GM12878 (cell line): ENCODE measurements at regions not wholly inside any gene's neighbourhood (a gene's known extent, or its start where the extent isn't known, plus 50 kb on each side); places are given as distances from the start of the nearest gene placed in this dataset.

Experiments used
- ATAC-seq: fragments of 200-7000 bp; cut with Tn5 transposase; 3 replicates; pipeline ENCODE4 v1.9.1; 2020; ENCODE audit warnings: mild to moderate bottlenecking, moderate library complexity
- BruUV-seq: library from RNA; stranded (reverse); fragments of 400-500 nt; replicated peaks from 2 replicates; lab custom pipeline; 2021; lab: Mats Ljungman, UMichigan
- CTCF ChIA-PET: fragments of 300-600 bp; sonication (Branson Sonifier 250); formaldehyde crosslinking; extraction: SDS; loops from one replicate; lab custom pipeline; 2021; ENCODE audit warnings: inconsistent platforms; lab: Yijun Ruan, JAX
- POLR2A ChIA-PET: fragments of 350-600 bp; formaldehyde crosslinking; extraction: SDS; loops from one replicate; lab custom pipeline; 2021; ENCODE audit warnings: inconsistent platforms; lab: Charles Lee
- RAD21 ChIA-PET: fragments of 300-600 bp; sonication (Branson Sonifier 250); formaldehyde crosslinking; loops from one replicate; lab custom pipeline; 2023; ENCODE audit warnings: antibody characterized with exemption; ENCODE audit not compliant: unreplicated experiment; lab: Charles Lee
- SMC1A ChIA-PET: fragments of 300-600 bp; sonication (Branson Sonifier 250); formaldehyde crosslinking; loops from one replicate; lab custom pipeline; 2023; ENCODE audit not compliant: unreplicated experiment, uncharacterized antibody; lab: Charles Lee
- DNase-seq: peaks from one replicate; pipeline ENCODE4 v3.0.0-alpha.2; 2011; ENCODE audit warnings: low read depth, low spot score
- FAIRE-seq: peaks from 3 replicates; lab custom pipeline; 2011; peaks lifted over from hg19 to GRCh38; lab: Jason Lieb, UNC
- H2AFZ ChIP-seq: 2 replicates; pipeline ENCODE4 v1.6.0; 2011; ENCODE audit warnings: low read depth, low read length, control low read depth; ENCODE audit not compliant: control insufficient read depth
- H3K27ac ChIP-seq: 2 replicates; pipeline ENCODE4 v1.5.1; 2011; ENCODE audit warnings: control low read depth; ENCODE audit not compliant: control insufficient read depth, insufficient read depth
- H3K27me3 ChIP-seq, 2 experiments: replicated peaks in 1 of 2; 2 replicates each; pipeline versions ENCODE4 v1.6.0 to v1.6.1; 2011; ENCODE audit warnings: low read length in 1 of 2; ENCODE audit not compliant: control insufficient read depth in 2 of 2, insufficient read depth in 2 of 2
- H3K36me3 ChIP-seq, 2 experiments: 2 replicates each; pipeline ENCODE4 v1.5.1; 2011; ENCODE audit warnings: low read length in 1 of 2; ENCODE audit not compliant: control insufficient read depth in 2 of 2, insufficient read depth in 2 of 2
- H3K4me1 ChIP-seq: 2 replicates; pipeline ENCODE4 v1.6.1; 2011; ENCODE audit warnings: mild to moderate bottlenecking, low read length, moderate library complexity, mixed read lengths; ENCODE audit not compliant: control insufficient read depth, insufficient read depth
- H3K4me2 ChIP-seq: 2 replicates; pipeline ENCODE4 v1.6.0; 2011; ENCODE audit warnings: control low read depth; ENCODE audit not compliant: control insufficient read depth, insufficient read depth
- H3K4me3 ChIP-seq: fragments of 200-600 bp; sonication (generic); 2 replicates; pipeline ENCODE4 v1.5.1; 2016
- H3K79me2 ChIP-seq: 2 replicates; pipeline ENCODE4 v1.6.0; 2011; ENCODE audit warnings: low read length; ENCODE audit not compliant: control insufficient read depth, insufficient read depth
- H3K9ac ChIP-seq: 2 replicates; pipeline ENCODE4 v1.8.0; 2011; ENCODE audit warnings: low read length, control low read depth, mixed read lengths; ENCODE audit not compliant: control insufficient read depth, insufficient read depth
- H3K9me3 ChIP-seq: replicated peaks from 3 replicates; pipeline ENCODE4 v1.5.1; 2011; ENCODE audit warnings: mild to moderate bottlenecking, low read length; ENCODE audit not compliant: control insufficient read depth, insufficient read depth
- H4K20me1 ChIP-seq: 2 replicates; pipeline ENCODE4 v1.6.0; 2011; ENCODE audit not compliant: control insufficient read depth, insufficient read depth
- CREB1 ChIP-seq: IDR thresholded peaks from 2 replicates; pipeline ENCODE4 v1.6.1; 2012; ENCODE audit warnings: low read depth, mild to moderate bottlenecking, inconsistent platforms
- CTCF ChIP-seq, 3 experiments: IDR thresholded peaks in 2 of 3; conservative IDR thresholded peaks in 1 of 3; 2 replicates each; pipeline ENCODE4 v1.5.1; 2011; ENCODE audit warnings: low read depth in 3 of 3, low read length in 3 of 3, mild to moderate bottlenecking in 3 of 3, control low read depth in 2 of 3, moderate library complexity in 2 of 3, inconsistent platforms in 1 of 3, mixed read lengths in 1 of 3; ENCODE audit not compliant: control insufficient read depth in 2 of 3, insufficient read depth in 1 of 3; ENCODE audit errors: extremely low read depth in 1 of 3
- EP300 ChIP-seq, 2 experiments: fragments of 150-350 bp in 1 of 2; IDR thresholded peaks; 2 replicates each; pipeline ENCODE4 v1.6.1; 2011 to 2012; ENCODE audit warnings: low read depth in 2 of 2, low read length in 2 of 2, borderline replicate concordance in 1 of 2, improper control_type of control experiment in 1 of 2, inconsistent platforms in 1 of 2; ENCODE audit not compliant: control insufficient read depth in 1 of 2
- IKZF1 ChIP-seq: fragments of 450-650 bp; conservative IDR thresholded peaks from 2 replicates; pipeline ENCODE4 v1.6.1; 2017; ENCODE audit warnings: antibody characterized with exemption, mild to moderate bottlenecking
- IRF3 ChIP-seq: fragments of 450-650 bp; IDR thresholded peaks from 2 replicates; pipeline ENCODE4 v1.6.1; 2014; ENCODE audit warnings: mild to moderate bottlenecking
- MLLT1 ChIP-seq: fragments of 450-650 bp; IDR thresholded peaks from 2 replicates; pipeline ENCODE4 v1.6.1; 2016; ENCODE audit warnings: mild to moderate bottlenecking
- MTA3 ChIP-seq: IDR thresholded peaks from 2 replicates; pipeline ENCODE4 v1.6.1; 2012; ENCODE audit warnings: low read length, inconsistent platforms, borderline replicate concordance
- MXI1 ChIP-seq: fragments of 150-350 bp; IDR thresholded peaks from 2 replicates; pipeline ENCODE4 v1.6.1; 2011; ENCODE audit warnings: low read depth, mild to moderate bottlenecking, inconsistent platforms, low read length, improper control_type of control experiment
- NFIC ChIP-seq: IDR thresholded peaks from 2 replicates; pipeline ENCODE4 v1.6.1; 2012; ENCODE audit warnings: low read depth, mild to moderate bottlenecking, inconsistent platforms, low read length, moderate library complexity
- SUPT20H ChIP-seq: IDR thresholded peaks from 2 replicates; pipeline ENCODE4 v1.6.1; 2011; ENCODE audit warnings: low read depth, mild to moderate bottlenecking, low read length, moderate library complexity, borderline replicate concordance; ENCODE audit not compliant: control insufficient read depth
- ZBED1 ChIP-seq: IDR thresholded peaks from 2 replicates; pipeline ENCODE4 v1.6.1; 2016; ENCODE audit warnings: borderline replicate concordance
- ZNF24 ChIP-seq: fragments of 450-650 bp; IDR thresholded peaks from 2 replicates; pipeline ENCODE4 v1.6.1; 2017; ENCODE audit warnings: antibody characterized with exemption, mild to moderate bottlenecking
- WGBS: methylation state at CpG from one replicate; pipeline ENCODE4 v1.1.6; 2016; ENCODE audit warnings: low lambda C conversion rate; ENCODE audit not compliant: insufficient replicate concordance, insufficient coverage; ENCODE audit errors: missing lambda C conversion rate; 5-methylcytosine and 5-hydroxymethylcytosine counted together
- in situ Hi-C: fragments of 300-500 bp; cut with MboI; formaldehyde crosslinking; loops from 9 replicates; pipeline ENCODE4 v1.14.3; 2018; ENCODE audit warnings: mixed read lengths
- intact Hi-C: fragments of 100-400 bp; cut with micrococcal nuclease; formaldehyde crosslinking; loops from one replicate; pipeline ENCODE4 v1.14.2; 2022; ENCODE audit not compliant: unreplicated experiment
- TF ChIP-seq, protein P1 (sequence below): fragments of 450-650 bp; IDR thresholded peaks from 2 replicates; pipeline ENCODE4 v1.6.1; 2017; ENCODE audit warnings: mild to moderate bottlenecking
- TF ChIP-seq, protein P2 (sequence below): fragments of 450-650 bp; formaldehyde crosslinking; IDR thresholded peaks from 2 replicates; pipeline ENCODE4 v1.4.0; 2022; ENCODE audit warnings: mild to moderate bottlenecking, moderate library complexity

DNA sequence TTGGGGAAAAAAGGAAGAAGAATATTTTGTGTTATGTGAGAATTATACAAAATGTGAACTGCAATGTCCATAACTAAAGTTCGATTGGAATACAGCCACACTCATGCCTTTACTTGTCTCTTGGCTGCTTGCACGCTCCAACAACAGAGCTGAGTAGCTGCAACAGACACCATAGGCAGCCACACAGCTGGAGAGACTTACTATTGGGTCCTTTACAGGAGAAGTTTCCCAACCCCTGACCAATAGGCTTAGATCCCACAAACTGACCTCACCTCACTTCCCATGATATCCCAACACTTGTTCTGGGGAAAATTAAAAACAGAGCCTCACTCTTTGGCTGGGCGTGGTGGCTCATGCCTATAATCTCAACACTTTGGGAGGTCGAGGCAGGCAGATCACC lies 213.8 kb downstream of the SH3BP4 start:
- RAD21 ChIA-PET: no interaction called here
- Histone ChIP-seq H3K79me2 (no peaks in the 10 kb centered on the region), H3K27me3 (no peaks in the 10 kb centered on the region), H3K36me3 (no peaks in the 10 kb centered on the region), H3K9me3 (no peaks in the 10 kb centered on the region), H2AFZ (no peak overlapping the region), H3K4me2 (no peak overlapping the region), H4K20me1 (no peaks in the 10 kb centered on the region), H3K4me3 (no peak overlapping the region), H3K4me1 (no peaks in the 10 kb centered on the region), H3K9ac (no peak overlapping the region), H3K27ac (no peak overlapping the region)
- BruUV-seq: no TSS peak
- DNase-seq (no peak), FAIRE-seq (no peak), ATAC-seq (no peak)
- in situ Hi-C loops (no loop called here), intact Hi-C loops (no loop called here)
- CTCF ChIA-PET: no interaction called here
- SMC1A ChIA-PET: no interaction called here
- POLR2A ChIA-PET: no interaction called here
- WGBS: 2% methylated on average over 4 of the region's 4 CpGs
- TF ChIP-seq MTA3 (no peak), IKZF1 (no peak), EP300 (IDR thresholded peaks at IDR 0.05; ENCODE audit: borderline replicate concordance in 1 of 2, control insufficient read depth in 1 of 2, low read depth in 2 of 2, low read length in 2 of 2) (no peak), NFIC (no peak), ZNF24 (no peak), ZBED1 (no peak), IRF3 (no peak), CTCF (IDR thresholded peaks at IDR 0.05 in 2 of 3, conservative IDR thresholded peaks at IDR 0.05 in 1 of 3; ENCODE audit: control insufficient read depth in 2 of 3, extremely low read depth in 1 of 3, insufficient read depth in 1 of 3, low read depth in 3 of 3, low read length in 3 of 3) (no peak), MLLT1 (no peak), CREB1 (no peak), SUPT20H (no peak), MXI1 (no peak)
- TF ChIP-seq, protein P1, sequence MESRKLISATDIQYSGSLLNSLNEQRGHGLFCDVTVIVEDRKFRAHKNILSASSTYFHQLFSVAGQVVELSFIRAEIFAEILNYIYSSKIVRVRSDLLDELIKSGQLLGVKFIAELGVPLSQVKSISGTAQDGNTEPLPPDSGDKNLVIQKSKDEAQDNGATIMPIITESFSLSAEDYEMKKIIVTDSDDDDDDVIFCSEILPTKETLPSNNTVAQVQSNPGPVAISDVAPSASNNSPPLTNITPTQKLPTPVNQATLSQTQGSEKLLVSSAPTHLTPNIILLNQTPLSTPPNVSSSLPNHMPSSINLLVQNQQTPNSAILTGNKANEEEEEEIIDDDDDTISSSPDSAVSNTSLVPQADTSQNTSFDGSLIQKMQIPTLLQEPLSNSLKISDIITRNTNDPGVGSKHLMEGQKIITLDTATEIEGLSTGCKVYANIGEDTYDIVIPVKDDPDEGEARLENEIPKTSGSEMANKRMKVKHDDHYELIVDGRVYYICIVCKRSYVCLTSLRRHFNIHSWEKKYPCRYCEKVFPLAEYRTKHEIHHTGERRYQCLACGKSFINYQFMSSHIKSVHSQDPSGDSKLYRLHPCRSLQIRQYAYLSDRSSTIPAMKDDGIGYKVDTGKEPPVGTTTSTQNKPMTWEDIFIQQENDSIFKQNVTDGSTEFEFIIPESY: no peak
- TF ChIP-seq, protein P2, sequence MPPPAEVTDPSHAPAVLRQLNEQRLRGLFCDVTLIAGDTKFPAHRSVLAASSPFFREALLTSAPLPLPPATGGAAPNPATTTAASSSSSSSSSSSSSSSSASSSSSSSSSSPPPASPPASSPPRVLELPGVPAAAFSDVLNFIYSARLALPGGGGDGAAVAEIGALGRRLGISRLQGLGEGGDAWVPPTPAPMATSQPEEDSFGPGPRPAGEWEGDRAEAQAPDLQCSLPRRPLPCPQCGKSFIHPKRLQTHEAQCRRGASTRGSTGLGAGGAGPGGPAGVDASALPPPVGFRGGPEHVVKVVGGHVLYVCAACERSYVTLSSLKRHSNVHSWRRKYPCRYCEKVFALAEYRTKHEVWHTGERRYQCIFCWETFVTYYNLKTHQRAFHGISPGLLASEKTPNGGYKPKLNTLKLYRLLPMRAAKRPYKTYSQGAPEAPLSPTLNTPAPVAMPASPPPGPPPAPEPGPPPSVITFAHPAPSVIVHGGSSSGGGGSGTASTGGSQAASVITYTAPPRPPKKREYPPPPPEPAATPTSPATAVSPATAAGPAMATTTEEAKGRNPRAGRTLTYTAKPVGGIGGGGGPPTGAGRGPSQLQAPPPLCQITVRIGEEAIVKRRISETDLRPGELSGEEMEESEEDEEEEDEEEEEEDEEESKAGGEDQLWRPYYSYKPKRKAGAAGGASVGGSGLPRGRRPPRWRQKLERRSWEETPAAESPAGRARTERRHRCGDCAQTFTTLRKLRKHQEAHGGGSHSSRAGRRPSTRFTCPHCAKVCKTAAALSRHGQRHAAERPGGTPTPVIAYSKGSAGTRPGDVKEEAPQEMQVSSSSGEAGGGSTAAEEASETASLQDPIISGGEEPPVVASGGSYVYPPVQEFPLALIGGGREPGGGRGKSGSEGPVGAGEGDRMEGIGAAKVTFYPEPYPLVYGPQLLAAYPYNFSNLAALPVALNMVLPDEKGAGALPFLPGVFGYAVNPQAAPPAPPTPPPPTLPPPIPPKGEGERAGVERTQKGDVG (CRISPR knock-in tag): no peak
